ENCODE measurements at regions not wholly inside any gene's neighbourhood (a gene's known extent, or its start where the extent isn't known, plus 50 kb on each side); places are given as distances from the start of the nearest gene placed in this dataset.

DNA sequence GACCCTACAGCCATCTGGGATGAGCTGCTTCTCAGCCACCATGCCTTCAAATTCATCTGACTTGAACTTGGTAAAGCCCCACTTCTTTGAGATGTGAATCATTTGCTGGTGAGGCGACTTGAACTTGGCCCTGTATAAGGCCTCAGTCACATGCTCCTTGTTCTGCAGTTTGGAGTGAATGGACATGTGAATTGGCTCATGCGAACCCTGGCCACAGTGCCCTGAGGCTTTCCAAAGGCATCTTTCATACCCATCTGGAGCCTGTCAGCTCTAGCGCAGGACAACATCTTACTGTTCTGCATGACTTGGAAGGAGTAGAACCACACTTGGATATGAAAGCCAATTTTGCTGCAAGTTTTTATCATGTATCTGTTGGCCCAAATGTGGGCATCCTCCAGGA, 244.0 kb upstream of the FAM83B start:
- DNase-seq (ENCODE audit: low spot score in 2 of 2) = no peak
- Histone ChIP-seq H3K36me3 (no peaks in the 10 kb centered on the region), H3K9me3 (no peaks in the 10 kb centered on the region), H3K27me3 (no peaks in the 10 kb centered on the region), H3K4me3 (no peak overlapping the region), H3K4me1 (no peaks in the 10 kb centered on the region), H3K27ac (no peak overlapping the region)
- intact Hi-C loops (cut with DNase I) = no loop called here
- TF ChIP-seq, protein P1, sequence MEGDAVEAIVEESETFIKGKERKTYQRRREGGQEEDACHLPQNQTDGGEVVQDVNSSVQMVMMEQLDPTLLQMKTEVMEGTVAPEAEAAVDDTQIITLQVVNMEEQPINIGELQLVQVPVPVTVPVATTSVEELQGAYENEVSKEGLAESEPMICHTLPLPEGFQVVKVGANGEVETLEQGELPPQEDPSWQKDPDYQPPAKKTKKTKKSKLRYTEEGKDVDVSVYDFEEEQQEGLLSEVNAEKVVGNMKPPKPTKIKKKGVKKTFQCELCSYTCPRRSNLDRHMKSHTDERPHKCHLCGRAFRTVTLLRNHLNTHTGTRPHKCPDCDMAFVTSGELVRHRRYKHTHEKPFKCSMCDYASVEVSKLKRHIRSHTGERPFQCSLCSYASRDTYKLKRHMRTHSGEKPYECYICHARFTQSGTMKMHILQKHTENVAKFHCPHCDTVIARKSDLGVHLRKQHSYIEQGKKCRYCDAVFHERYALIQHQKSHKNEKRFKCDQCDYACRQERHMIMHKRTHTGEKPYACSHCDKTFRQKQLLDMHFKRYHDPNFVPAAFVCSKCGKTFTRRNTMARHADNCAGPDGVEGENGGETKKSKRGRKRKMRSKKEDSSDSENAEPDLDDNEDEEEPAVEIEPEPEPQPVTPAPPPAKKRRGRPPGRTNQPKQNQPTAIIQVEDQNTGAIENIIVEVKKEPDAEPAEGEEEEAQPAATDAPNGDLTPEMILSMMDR (IDR thresholded peaks at IDR 0.05) = no peak

GRCh38 chr6:54609981-54610380, 236.6 kb upstream of the FAM83B start:
- Histone ChIP-seq H3K36me3 (no peaks in the 10 kb centered on the region), H3K27ac (no peak overlapping the region), H3K9me3 (no peaks in the 10 kb centered on the region), H3K27me3 (no peaks in the 10 kb centered on the region), H3K4me1 (no peaks in the 10 kb centered on the region), H3K4me3 (no peak overlapping the region)
- TF ChIP-seq, protein P1 (IDR thresholded peaks at IDR 0.05) = no peak
- intact Hi-C loops (cut with DNase I) = no loop called here
- DNase-seq (ENCODE audit: low spot score in 2 of 2) = no peak

- intact Hi-C loops (cut with DNase I) = no loop called here
- Histone ChIP-seq H3K27me3 (no peaks in the 10 kb centered on the region), H3K9me3 (no peaks in the 10 kb centered on the region), H3K27ac (no peak overlapping the region), H3K4me3 (no peak overlapping the region), H3K36me3 (no peaks in the 10 kb centered on the region), H3K4me1 (peaks cover 0 to 4% of the 10 kb centered on the region in 2 donors)
- DNase-seq (ENCODE audit: low spot score in 2 of 2) = no peak
- TF ChIP-seq, protein P1 (IDR thresholded peaks at IDR 0.05) = no peak
These were observed 233.0 kb upstream of the FAM83B start for GRCh38 chr6:54613596-54613995.

GRCh38 chr6:54614499-54615195, 231.9 kb upstream of the FAM83B start:
- Histone ChIP-seq H3K36me3 (no peaks in the 10 kb centered on the region), H3K4me1 (peaks cover 0 to 4% of the 10 kb centered on the region in 2 donors), H3K27me3 (no peaks in the 10 kb centered on the region), H3K27ac (no peak overlapping the region), H3K9me3 (no peaks in the 10 kb centered on the region), H3K4me3 (no peak overlapping the region)
- intact Hi-C loops (cut with DNase I) = no loop called here
- TF ChIP-seq, protein P1 (IDR thresholded peaks at IDR 0.05) = no peak
- no peak for DNase-seq (ENCODE audit: low spot score in 2 of 2)

DNA sequence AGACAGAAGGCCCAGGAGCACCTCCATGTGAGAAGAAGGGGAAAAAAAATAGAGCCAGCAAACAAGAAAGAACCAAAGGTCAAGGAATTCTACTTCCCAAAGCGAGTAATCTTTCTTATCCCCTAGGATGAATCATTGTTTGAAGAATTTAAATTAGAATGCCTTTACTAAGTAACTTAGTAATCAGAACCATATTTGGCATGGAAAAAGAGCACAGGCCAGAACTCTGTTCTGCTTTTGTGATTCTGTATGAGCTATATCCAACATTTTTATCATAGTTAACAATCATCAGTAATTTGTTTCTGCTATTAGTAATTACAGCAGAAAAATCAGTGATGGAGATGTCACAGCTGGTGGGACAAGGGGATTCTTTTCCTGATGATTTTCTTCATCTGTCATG, 228.8 kb upstream of the FAM83B start:
- intact Hi-C loops (cut with DNase I) = no loop called here
- no peak for DNase-seq (ENCODE audit: low spot score in 2 of 2)
- H3K36me3 ChIP-seq = no peaks in the 10 kb centered on the region
- H3K4me3 ChIP-seq = no peak overlapping the region
- peaks cover 0 to 4% of the 10 kb centered on the region in 2 donors for H3K4me1 ChIP-seq
- no peaks in the 10 kb centered on the region for H3K9me3 ChIP-seq
- TF ChIP-seq, protein P1 (IDR thresholded peaks at IDR 0.05) = no peak
- H3K27me3 ChIP-seq = no peaks in the 10 kb centered on the region
- H3K27ac ChIP-seq = peak overlapping the region; percentile 40 to 60

DNA sequence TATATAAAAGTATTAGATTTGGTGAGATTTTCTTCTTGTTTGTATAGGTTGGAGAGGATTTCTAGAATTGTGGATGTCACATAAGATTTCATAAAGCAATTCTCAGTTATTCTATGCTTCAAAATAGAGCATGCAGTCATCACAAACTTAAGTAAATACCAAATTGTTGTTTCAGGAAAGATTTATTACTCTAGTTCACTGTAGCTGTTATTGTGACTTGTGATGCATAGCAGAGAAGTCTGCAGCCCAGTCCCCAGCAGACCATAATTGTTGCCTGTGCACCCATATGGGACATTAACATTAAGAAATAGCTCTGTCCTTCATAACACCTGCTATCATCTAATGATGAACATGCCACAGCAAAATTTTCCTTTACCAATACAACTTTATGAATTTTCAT, 228.0 kb upstream of the FAM83B start:
- H3K27me3 ChIP-seq = no peaks in the 10 kb centered on the region
- H3K4me1 ChIP-seq = peaks cover 0 to 4% of the 10 kb centered on the region in 2 donors
- H3K27ac ChIP-seq = peak overlapping the region; percentile 27 to 40
- no peaks in the 10 kb centered on the region for H3K36me3 ChIP-seq
- DNase-seq (ENCODE audit: low spot score in 2 of 2) = no peak
- H3K4me3 ChIP-seq = no peak overlapping the region
- intact Hi-C loops (cut with DNase I) = no loop called here
- H3K9me3 ChIP-seq = no peaks in the 10 kb centered on the region
- TF ChIP-seq, protein P1 (IDR thresholded peaks at IDR 0.05) = no peak

All from ascending aorta (tissue), 2 donors.